ENCODE measurements at regions not wholly inside any gene's neighbourhood (a gene's known extent, or its start where the extent isn't known, plus 50 kb on each side); places are given as distances from the start of the nearest gene placed in this dataset.

DNA sequence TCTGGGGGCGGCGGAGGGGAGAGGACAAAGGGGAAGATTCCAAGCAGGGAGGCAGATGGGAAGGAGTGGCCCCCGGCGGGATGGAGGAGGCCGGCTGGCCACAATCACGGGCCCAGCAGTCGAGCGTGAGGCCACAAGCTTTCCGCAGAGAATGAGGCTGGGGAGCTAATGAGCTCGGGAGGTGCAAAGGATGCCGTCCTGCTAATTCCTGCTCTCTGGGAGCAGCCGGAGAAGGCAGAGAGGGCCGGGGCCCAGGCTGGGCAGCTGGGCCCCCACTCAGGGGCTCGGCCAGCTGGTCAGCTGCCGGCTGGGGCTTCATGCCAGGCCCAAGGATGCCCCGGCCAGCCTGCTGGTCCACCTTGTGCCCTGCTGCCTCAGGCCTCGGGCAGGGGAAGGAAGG lies 98.1 kb upstream of the LHX5 start:
- H3K27me3 ChIP-seq (ENCODE audit: control insufficient read depth in 1 of 2, insufficient read depth in 2 of 2, low read length in 2 of 2) = peaks cover under 1 to 9% of the 10 kb centered on the region in 2 experiments
- ChIA-PET CTCF (no interaction called here), POLR2A (no interaction called here)
- no peak overlapping the region for H3K4me3 ChIP-seq (ENCODE audit: low read length)
- no peak overlapping the region for H3K27ac Mint-ChIP-seq
- peaks cover 30% of the 10 kb centered on the region for H3K27me3 Mint-ChIP-seq
- H3K4me3 Mint-ChIP-seq = no peak overlapping the region
- TF ChIP-seq, protein P1, sequence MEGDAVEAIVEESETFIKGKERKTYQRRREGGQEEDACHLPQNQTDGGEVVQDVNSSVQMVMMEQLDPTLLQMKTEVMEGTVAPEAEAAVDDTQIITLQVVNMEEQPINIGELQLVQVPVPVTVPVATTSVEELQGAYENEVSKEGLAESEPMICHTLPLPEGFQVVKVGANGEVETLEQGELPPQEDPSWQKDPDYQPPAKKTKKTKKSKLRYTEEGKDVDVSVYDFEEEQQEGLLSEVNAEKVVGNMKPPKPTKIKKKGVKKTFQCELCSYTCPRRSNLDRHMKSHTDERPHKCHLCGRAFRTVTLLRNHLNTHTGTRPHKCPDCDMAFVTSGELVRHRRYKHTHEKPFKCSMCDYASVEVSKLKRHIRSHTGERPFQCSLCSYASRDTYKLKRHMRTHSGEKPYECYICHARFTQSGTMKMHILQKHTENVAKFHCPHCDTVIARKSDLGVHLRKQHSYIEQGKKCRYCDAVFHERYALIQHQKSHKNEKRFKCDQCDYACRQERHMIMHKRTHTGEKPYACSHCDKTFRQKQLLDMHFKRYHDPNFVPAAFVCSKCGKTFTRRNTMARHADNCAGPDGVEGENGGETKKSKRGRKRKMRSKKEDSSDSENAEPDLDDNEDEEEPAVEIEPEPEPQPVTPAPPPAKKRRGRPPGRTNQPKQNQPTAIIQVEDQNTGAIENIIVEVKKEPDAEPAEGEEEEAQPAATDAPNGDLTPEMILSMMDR (IDR thresholded peaks at IDR 0.05) = no peak
- ATAC-seq (ENCODE audit: poor library complexity) (no peak), DNase-seq (no peak)
- H3K36me3 ChIP-seq (ENCODE audit: insufficient read depth, low read length) = no peaks in the 10 kb centered on the region
- H3K4me1 Mint-ChIP-seq (ENCODE audit: low read depth) = no peaks in the 10 kb centered on the region
- no peaks in the 10 kb centered on the region for H3K36me3 Mint-ChIP-seq (ENCODE audit: low read depth)
- H3K9me3 ChIP-seq (ENCODE audit: control insufficient read depth in 1 of 2, insufficient read depth in 1 of 2, low read length in 2 of 2) = peaks cover 0 to 26% of the 10 kb centered on the region in 2 experiments
- H3K4me1 ChIP-seq (ENCODE audit: insufficient read depth, low read length) = no peaks in the 10 kb centered on the region
- no peak overlapping the region for H3K27ac ChIP-seq (ENCODE audit: low read depth in 1 of 2, low read length in 2 of 2)
- intact Hi-C loops (cut with DNase I, micrococcal nuclease) = no loop called here
- peaks cover 3% of the 10 kb centered on the region for H3K9me3 Mint-ChIP-seq

DNA sequence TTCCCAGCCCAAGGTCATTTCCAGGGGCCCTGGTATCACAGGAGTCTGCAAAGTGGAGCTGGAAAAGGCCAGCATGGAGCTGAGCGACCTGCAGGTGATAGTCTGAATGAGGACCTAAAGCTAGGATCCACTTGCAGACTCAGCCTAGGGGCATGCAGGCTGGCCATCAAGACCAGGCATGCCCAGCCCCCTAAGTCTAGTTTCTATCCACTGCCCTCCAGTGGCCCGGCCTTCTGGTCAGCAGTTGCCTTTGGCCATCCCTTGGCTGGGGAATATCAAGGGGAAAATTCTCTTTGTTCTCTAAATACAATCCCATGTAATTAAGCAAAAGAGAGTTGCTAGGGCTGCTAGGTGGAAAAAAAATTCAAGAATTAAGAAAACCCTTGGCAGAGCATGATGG lies 96.3 kb upstream of the LHX5 start:
- POLR2A ChIA-PET = no interaction called here
- no peak overlapping the region for H3K4me3 ChIP-seq (ENCODE audit: low read length)
- DNase-seq = no peak
- CTCF ChIA-PET = no interaction called here
- Mint-ChIP-seq H3K4me1 (ENCODE audit: low read depth) (no peaks in the 10 kb centered on the region), H3K27ac (no peak overlapping the region), H3K4me3 (no peak overlapping the region), H3K9me3 (peaks cover 4% of the 10 kb centered on the region), H3K36me3 (ENCODE audit: low read depth) (no peaks in the 10 kb centered on the region), H3K27me3 (peaks cover 39% of the 10 kb centered on the region)
- no peak overlapping the region for H3K27ac ChIP-seq (ENCODE audit: low read depth in 1 of 2, low read length in 2 of 2)
- H3K9me3 ChIP-seq (ENCODE audit: control insufficient read depth in 1 of 2, insufficient read depth in 1 of 2, low read length in 2 of 2) = peaks cover 0 to 26% of the 10 kb centered on the region in 2 experiments
- H3K4me1 ChIP-seq (ENCODE audit: insufficient read depth, low read length) = no peaks in the 10 kb centered on the region
- intact Hi-C loops (cut with DNase I, micrococcal nuclease) = no loop called here
- no peak for ATAC-seq (ENCODE audit: poor library complexity)
- TF ChIP-seq, protein P1 (IDR thresholded peaks at IDR 0.05) = no peak
- peaks cover 12 to 17% of the 10 kb centered on the region in 2 experiments for H3K27me3 ChIP-seq (ENCODE audit: control insufficient read depth in 1 of 2, insufficient read depth in 2 of 2, low read length in 2 of 2)
- no peaks in the 10 kb centered on the region for H3K36me3 ChIP-seq (ENCODE audit: insufficient read depth, low read length)

DNA sequence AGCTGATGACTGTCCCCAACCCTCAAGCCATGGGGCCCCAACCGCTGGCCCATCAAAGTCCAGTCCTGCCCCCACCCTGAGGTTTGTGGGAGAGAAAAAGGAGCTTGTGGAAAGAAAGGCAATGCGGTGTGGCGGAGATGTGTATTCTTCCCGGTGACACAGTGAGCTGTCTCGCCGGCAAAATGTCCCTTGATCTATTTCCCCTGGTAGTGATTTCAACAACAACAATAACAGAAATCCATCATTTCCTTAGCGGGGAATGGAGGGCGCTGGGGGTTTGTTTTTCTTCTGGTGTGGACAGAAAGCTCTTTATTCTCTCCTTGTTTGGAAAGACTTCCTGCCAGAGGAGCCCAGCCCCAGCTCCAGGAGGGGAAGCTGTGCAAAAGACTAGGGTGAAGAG lies 93.7 kb upstream of the LHX5 start:
- Histone ChIP-seq H3K36me3 (ENCODE audit: insufficient read depth, low read length) (no peaks in the 10 kb centered on the region), H3K4me1 (ENCODE audit: insufficient read depth, low read length) (no peaks in the 10 kb centered on the region), H3K9me3 (ENCODE audit: control insufficient read depth in 1 of 2, insufficient read depth in 1 of 2, low read length in 2 of 2) (peaks cover 0 to 29% of the 10 kb centered on the region in 2 experiments), H3K27ac (ENCODE audit: low read depth in 1 of 2, low read length in 2 of 2) (no peak overlapping the region), H3K27me3 (ENCODE audit: control insufficient read depth in 1 of 2, insufficient read depth in 2 of 2, low read length in 2 of 2) (peaks cover 12 to 24% of the 10 kb centered on the region in 2 experiments), H3K4me3 (ENCODE audit: low read length) (no peak overlapping the region)
- peaks cover 4% of the 10 kb centered on the region for H3K9me3 Mint-ChIP-seq
- H3K4me3 Mint-ChIP-seq = no peak overlapping the region
- H3K27ac Mint-ChIP-seq = no peak overlapping the region
- H3K36me3 Mint-ChIP-seq (ENCODE audit: low read depth) = no peaks in the 10 kb centered on the region
- no peak for DNase-seq
- intact Hi-C loops (cut with DNase I, micrococcal nuclease) = no loop called here
- ChIA-PET POLR2A (no interaction called here), CTCF (no interaction called here)
- no peaks in the 10 kb centered on the region for H3K4me1 Mint-ChIP-seq (ENCODE audit: low read depth)
- no peak for ATAC-seq (ENCODE audit: poor library complexity)
- TF ChIP-seq, protein P1 (IDR thresholded peaks at IDR 0.05) = no peak
- peaks cover 52% of the 10 kb centered on the region for H3K27me3 Mint-ChIP-seq
